ENCODE measurements at regions not wholly inside any gene's neighbourhood (a gene's known extent, or its start where the extent isn't known, plus 50 kb on each side); places are given as distances from the start of the nearest gene placed in this dataset.

- TF ChIP-seq REST (IDR thresholded peaks at IDR 0.05; ENCODE audit: unreplicated experiment), result no peak
Measured at GRCh38 chr2:18502142-18502541, 58.3 kb downstream of the RDH14 start (continued).

GRCh38 chr2:18501729-18502128, 58.7 kb downstream of the RDH14 start:
- Mint-ChIP-seq H3K4me1 (no peaks in the 10 kb centered on the region), H3K36me3 (ENCODE audit: low read depth) (no peaks in the 10 kb centered on the region), H3K9me3 (no peaks in the 10 kb centered on the region), H3K27me3 (ENCODE audit: insufficient read depth, low read depth, poor library complexity) (no peaks in the 10 kb centered on the region), H3K4me3 (no peak overlapping the region), H3K27ac (no peak overlapping the region)
- no peak overlapping the region for H3K4me3 ChIP-seq
- no peaks in the 10 kb centered on the region for H4K20me1 ChIP-seq (replicated peaks; ENCODE audit: insufficient read depth)
- DNase-seq (ENCODE audit: low spot score) (no peak), ATAC-seq (no peak)
- no peak overlapping the region for H3K4me2 ChIP-seq
- H3K27ac ChIP-seq (ENCODE audit: low read depth), result no peak overlapping the region
- no peaks in the 10 kb centered on the region for H3K9me2 ChIP-seq (ENCODE audit: insufficient read depth)
- H3K36me3 ChIP-seq (ENCODE audit: insufficient read depth), result no peaks in the 10 kb centered on the region
- H2AFZ ChIP-seq, result no peak overlapping the region
- no peaks in the 10 kb centered on the region for H3K79me2 ChIP-seq (replicated peaks; ENCODE audit: insufficient read depth)
- no peaks in the 10 kb centered on the region for H3K4me1 ChIP-seq (ENCODE audit: insufficient read depth)
- H3F3A ChIP-seq (replicated peaks; ENCODE audit: low read depth), result no peaks in the 10 kb centered on the region
- no peaks in the 10 kb centered on the region for H3K27me3 ChIP-seq (ENCODE audit: insufficient read depth)
- TF ChIP-seq ETS1 (IDR thresholded peaks at IDR 0.05) (no peak), EZH2 (IDR thresholded peaks at IDR 0.05; ENCODE audit: low read depth, unreplicated experiment) (no peak), CREB1 (CRISPR knock-in tag; IDR thresholded peaks at IDR 0.05; ENCODE audit: low read depth) (no peak), POLR2AphosphoS5 (IDR thresholded peaks at IDR 0.05; ENCODE audit: low read depth) (no peak), JUNB (IDR thresholded peaks at IDR 0.05; ENCODE audit: unreplicated experiment) (no peak), ZNF331 (CRISPR knock-in tag; IDR thresholded peaks at IDR 0.05; ENCODE audit: low read depth) (no peak), EZH2phosphoT487 (IDR thresholded peaks at IDR 0.05; ENCODE audit: unreplicated experiment) (no peak), ZNF114 (CRISPR knock-in tag; IDR thresholded peaks at IDR 0.05) (no peak), NANOG (IDR thresholded peaks at IDR 0.05; ENCODE audit: borderline replicate concordance) (no peak), REST (IDR thresholded peaks at IDR 0.05; ENCODE audit: unreplicated experiment) (no peak)
- TF ChIP-seq, protein P1, sequence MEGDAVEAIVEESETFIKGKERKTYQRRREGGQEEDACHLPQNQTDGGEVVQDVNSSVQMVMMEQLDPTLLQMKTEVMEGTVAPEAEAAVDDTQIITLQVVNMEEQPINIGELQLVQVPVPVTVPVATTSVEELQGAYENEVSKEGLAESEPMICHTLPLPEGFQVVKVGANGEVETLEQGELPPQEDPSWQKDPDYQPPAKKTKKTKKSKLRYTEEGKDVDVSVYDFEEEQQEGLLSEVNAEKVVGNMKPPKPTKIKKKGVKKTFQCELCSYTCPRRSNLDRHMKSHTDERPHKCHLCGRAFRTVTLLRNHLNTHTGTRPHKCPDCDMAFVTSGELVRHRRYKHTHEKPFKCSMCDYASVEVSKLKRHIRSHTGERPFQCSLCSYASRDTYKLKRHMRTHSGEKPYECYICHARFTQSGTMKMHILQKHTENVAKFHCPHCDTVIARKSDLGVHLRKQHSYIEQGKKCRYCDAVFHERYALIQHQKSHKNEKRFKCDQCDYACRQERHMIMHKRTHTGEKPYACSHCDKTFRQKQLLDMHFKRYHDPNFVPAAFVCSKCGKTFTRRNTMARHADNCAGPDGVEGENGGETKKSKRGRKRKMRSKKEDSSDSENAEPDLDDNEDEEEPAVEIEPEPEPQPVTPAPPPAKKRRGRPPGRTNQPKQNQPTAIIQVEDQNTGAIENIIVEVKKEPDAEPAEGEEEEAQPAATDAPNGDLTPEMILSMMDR (conservative IDR thresholded peaks at IDR 0.05; ENCODE audit: low read depth in 2 of 2), result no peak
